OCI-LY1 (cell line): ENCODE measurements at regions not wholly inside any gene's neighbourhood (a gene's known extent, or its start where the extent isn't known, plus 50 kb on each side); places are given as distances from the start of the nearest gene placed in this dataset.

Source experiments
- EZH2 ChIP-seq: fragments of 200-600 bp; sonication (generic), shearing (Covaris generic); IDR thresholded peaks from 2 replicates; pipeline ENCODE4 v1.8.0; 2017; ENCODE audit warnings: borderline replicate concordance, mixed run types, mild to moderate bottlenecking, antibody characterized with exemption, low read length, moderate library complexity, mixed read lengths
- TF ChIP-seq, protein P1 (sequence below): fragments of 200-600 bp; sonication (generic), shearing (Covaris generic); IDR thresholded peaks from 2 replicates; pipeline ENCODE4 v1.5.1; 2017; ENCODE audit warnings: mild to moderate bottlenecking, antibody characterized with exemption, low read length, moderate library complexity, mixed read lengths

DNA sequence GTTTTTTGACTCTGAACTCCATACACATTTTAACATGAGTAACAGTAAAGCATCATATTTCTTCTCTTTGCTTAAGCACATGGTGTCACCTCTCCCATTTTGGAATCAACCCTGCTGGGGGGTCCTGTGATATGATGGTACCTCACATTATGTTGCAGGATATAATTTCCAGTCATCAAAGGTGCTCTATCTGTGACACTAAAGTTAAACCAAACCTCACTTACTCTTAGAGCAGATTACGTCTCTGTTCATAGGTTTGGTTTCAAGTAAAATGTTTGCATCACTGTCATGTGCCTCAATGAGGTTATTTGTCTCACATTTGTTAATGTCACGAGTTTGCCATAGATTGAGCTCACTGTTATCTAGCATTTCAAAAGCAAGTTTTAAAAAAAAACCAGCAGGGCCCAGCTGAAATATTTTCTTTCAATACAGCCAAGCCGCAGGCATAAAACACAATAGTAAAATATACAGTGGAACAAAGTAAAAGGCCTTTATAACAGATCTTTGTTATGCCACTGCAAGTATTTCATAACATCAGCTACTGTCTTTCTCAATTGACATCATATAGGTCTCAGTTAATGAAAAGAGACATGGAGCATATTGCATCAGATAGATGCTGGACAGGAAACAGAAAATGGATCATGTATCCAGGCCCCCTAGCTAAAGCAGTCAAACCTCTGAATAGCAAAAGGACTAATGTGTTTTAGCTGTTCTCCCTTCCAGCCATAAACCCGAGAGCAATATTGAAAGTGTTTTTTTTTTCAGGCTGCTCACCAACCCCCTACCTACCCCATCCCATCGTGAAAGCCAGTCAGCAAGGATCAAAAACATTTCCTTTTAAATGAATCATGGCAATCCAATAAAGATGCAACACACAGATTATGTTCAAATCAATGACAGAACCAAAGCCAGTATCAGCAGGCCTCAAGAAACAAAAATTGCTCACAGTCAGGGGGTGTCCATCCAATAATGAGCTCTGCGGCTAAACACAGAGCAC, 182.1 kb upstream of the ITGA1 start:
- no peak for TF ChIP-seq EZH2
- TF ChIP-seq, protein P1, sequence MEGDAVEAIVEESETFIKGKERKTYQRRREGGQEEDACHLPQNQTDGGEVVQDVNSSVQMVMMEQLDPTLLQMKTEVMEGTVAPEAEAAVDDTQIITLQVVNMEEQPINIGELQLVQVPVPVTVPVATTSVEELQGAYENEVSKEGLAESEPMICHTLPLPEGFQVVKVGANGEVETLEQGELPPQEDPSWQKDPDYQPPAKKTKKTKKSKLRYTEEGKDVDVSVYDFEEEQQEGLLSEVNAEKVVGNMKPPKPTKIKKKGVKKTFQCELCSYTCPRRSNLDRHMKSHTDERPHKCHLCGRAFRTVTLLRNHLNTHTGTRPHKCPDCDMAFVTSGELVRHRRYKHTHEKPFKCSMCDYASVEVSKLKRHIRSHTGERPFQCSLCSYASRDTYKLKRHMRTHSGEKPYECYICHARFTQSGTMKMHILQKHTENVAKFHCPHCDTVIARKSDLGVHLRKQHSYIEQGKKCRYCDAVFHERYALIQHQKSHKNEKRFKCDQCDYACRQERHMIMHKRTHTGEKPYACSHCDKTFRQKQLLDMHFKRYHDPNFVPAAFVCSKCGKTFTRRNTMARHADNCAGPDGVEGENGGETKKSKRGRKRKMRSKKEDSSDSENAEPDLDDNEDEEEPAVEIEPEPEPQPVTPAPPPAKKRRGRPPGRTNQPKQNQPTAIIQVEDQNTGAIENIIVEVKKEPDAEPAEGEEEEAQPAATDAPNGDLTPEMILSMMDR = no peak
